ENCODE measurements at regions not wholly inside any gene's neighbourhood (a gene's known extent, or its start where the extent isn't known, plus 50 kb on each side); places are given as distances from the start of the nearest gene placed in this dataset.

DNA sequence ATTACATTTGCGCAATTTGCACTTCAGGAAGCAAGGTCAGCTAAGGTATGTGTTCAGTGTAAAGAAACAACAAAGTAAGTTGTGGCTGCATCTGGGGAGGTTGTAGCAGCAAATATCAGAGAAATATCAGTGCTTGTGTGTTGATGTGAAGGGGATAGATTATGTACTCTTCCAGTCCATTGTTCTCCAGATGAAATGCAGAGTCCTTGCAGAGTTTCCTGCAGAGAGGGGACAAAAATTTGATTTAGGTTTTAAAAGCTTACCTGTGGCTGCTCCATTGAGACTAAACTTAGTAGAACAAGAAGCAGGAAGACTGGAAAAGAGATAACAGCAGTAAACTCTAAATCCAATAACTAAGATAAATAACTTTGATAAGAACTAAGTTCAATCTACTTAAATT, 952.2 kb downstream of the CDH18 start:
- DNase-seq (ENCODE audit: low read depth in 1 of 2, low spot score in 1 of 2), result no peak
- Histone ChIP-seq H3K27me3 (ENCODE audit: insufficient read depth, poor library complexity, severe bottlenecking) (no peaks in the 10 kb centered on the region), H3K27ac (replicated peaks) (no peak overlapping the region), H3K4me3 (replicated peaks; ENCODE audit: insufficient read depth, low read length) (no peak overlapping the region)
- no peak for TF ChIP-seq POLR2AphosphoS5 (IDR thresholded peaks at IDR 0.05; ENCODE audit: low read depth)
- no peak for TF ChIP-seq SPI1 (IDR thresholded peaks at IDR 0.05; ENCODE audit: borderline replicate concordance, low read depth)
- TF ChIP-seq, protein P1, sequence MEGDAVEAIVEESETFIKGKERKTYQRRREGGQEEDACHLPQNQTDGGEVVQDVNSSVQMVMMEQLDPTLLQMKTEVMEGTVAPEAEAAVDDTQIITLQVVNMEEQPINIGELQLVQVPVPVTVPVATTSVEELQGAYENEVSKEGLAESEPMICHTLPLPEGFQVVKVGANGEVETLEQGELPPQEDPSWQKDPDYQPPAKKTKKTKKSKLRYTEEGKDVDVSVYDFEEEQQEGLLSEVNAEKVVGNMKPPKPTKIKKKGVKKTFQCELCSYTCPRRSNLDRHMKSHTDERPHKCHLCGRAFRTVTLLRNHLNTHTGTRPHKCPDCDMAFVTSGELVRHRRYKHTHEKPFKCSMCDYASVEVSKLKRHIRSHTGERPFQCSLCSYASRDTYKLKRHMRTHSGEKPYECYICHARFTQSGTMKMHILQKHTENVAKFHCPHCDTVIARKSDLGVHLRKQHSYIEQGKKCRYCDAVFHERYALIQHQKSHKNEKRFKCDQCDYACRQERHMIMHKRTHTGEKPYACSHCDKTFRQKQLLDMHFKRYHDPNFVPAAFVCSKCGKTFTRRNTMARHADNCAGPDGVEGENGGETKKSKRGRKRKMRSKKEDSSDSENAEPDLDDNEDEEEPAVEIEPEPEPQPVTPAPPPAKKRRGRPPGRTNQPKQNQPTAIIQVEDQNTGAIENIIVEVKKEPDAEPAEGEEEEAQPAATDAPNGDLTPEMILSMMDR (IDR thresholded peaks at IDR 0.05; ENCODE audit: insufficient read depth, low read length), result no peak
- TF ChIP-seq, protein P2, sequence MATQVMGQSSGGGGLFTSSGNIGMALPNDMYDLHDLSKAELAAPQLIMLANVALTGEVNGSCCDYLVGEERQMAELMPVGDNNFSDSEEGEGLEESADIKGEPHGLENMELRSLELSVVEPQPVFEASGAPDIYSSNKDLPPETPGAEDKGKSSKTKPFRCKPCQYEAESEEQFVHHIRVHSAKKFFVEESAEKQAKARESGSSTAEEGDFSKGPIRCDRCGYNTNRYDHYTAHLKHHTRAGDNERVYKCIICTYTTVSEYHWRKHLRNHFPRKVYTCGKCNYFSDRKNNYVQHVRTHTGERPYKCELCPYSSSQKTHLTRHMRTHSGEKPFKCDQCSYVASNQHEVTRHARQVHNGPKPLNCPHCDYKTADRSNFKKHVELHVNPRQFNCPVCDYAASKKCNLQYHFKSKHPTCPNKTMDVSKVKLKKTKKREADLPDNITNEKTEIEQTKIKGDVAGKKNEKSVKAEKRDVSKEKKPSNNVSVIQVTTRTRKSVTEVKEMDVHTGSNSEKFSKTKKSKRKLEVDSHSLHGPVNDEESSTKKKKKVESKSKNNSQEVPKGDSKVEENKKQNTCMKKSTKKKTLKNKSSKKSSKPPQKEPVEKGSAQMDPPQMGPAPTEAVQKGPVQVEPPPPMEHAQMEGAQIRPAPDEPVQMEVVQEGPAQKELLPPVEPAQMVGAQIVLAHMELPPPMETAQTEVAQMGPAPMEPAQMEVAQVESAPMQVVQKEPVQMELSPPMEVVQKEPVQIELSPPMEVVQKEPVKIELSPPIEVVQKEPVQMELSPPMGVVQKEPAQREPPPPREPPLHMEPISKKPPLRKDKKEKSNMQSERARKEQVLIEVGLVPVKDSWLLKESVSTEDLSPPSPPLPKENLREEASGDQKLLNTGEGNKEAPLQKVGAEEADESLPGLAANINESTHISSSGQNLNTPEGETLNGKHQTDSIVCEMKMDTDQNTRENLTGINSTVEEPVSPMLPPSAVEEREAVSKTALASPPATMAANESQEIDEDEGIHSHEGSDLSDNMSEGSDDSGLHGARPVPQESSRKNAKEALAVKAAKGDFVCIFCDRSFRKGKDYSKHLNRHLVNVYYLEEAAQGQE (IDR thresholded peaks at IDR 0.05; ENCODE audit: insufficient replicate concordance, low read depth), result no peak
- TF ChIP-seq GABPA (IDR thresholded peaks at IDR 0.05; ENCODE audit: low read depth), result no peak

DNA sequence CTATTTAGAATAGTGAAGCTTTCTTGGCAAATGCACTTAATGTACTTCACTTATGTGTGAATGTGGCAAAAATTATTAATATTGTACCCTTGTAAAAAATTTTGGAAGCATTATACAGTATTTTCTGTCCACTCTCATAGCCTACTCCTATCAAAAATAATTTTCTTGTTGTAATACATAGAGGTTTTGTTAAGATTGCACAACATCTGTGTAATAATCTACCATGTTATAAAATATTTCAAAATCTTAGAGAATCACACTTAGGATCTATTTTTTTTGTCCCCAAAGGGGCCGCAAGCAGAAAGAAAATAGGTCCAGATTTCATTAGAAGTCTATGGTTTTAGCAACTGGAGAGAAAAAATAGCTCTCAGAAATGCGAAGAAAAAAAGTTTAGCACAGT, 945.9 kb downstream of the CDH18 start:
- no peak overlapping the region for H3K27ac ChIP-seq (replicated peaks)
- no peaks in the 10 kb centered on the region for H3K27me3 ChIP-seq (ENCODE audit: insufficient read depth, poor library complexity, severe bottlenecking)
- no peak for TF ChIP-seq SPI1 (IDR thresholded peaks at IDR 0.05; ENCODE audit: borderline replicate concordance, low read depth)
- TF ChIP-seq GABPA (IDR thresholded peaks at IDR 0.05; ENCODE audit: low read depth), result no peak
- TF ChIP-seq POLR2AphosphoS5 (IDR thresholded peaks at IDR 0.05; ENCODE audit: low read depth), result no peak
- H3K4me3 ChIP-seq (replicated peaks; ENCODE audit: insufficient read depth, low read length), result no peak overlapping the region
- no peak for DNase-seq (ENCODE audit: low read depth in 1 of 2, low spot score in 1 of 2)

DNA sequence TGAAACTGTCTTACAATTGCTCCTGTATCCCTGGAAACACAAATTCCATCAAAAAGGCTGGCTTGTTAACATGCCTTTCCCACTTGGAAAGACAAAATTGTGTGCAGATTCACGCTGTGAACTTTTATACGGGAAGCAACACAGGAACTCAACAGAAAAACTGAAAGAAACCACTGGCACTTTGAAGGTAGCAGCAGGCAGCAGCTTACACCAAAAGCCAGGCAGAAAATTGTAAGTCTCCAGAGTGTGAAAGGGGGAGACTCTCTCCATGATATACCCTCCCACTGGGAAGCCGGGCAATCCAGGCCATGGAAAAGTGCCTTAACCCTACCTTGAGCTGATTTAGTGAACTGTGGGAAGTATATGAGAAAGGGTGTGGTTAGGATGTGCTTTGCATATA, 943.7 kb downstream of the CDH18 start:
- no peak for DNase-seq (ENCODE audit: low read depth in 1 of 2, low spot score in 1 of 2)
- H3K27me3 ChIP-seq (ENCODE audit: insufficient read depth, poor library complexity, severe bottlenecking), result no peaks in the 10 kb centered on the region
- no peak overlapping the region for H3K27ac ChIP-seq (replicated peaks)
- TF ChIP-seq GABPA (IDR thresholded peaks at IDR 0.05; ENCODE audit: low read depth) (no peak), SPI1 (IDR thresholded peaks at IDR 0.05; ENCODE audit: borderline replicate concordance, low read depth) (no peak), POLR2AphosphoS5 (IDR thresholded peaks at IDR 0.05; ENCODE audit: low read depth) (no peak)
- TF ChIP-seq, protein P2 (IDR thresholded peaks at IDR 0.05; ENCODE audit: insufficient replicate concordance, low read depth), result no peak
- TF ChIP-seq, protein P1 (IDR thresholded peaks at IDR 0.05; ENCODE audit: insufficient read depth, low read length), result no peak
- no peak overlapping the region for H3K4me3 ChIP-seq (replicated peaks; ENCODE audit: insufficient read depth, low read length)

DNA sequence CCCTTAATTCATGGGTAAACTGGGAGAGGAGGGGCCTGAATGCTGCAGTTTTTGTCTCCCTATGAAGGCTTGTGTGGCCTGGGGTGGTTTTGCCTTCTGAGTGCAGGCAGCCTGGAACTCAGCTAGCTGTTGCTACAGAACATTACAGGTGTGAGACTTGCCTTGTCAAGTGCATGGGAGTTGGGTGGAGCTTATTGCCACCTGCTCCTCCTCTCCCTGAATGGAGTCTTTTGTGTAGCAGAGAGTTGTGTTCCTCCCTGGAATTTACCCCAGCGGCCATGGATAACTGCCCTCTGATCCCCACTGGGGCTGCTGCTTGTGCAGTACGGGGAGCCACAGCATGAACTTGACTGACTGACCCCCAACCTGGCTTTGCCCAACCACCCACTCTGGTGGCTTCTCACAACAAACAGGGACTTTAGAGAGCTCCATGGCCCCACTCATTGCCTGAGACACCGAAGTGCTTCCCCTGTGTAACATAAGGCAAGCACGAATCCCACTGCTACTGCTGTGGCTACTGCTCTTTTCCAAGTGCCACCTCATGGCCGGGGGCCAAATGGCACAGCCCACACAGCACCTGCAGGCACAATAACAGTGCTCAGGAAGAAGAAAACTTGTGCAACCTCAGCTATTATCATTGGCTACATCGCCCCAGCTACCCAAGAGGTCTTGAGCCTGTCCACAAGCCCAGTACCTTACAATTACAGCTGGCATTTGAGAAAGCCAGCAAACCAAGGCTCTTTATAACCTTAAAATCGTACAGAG, 942.9 kb downstream of the CDH18 start:
- no peak overlapping the region for H3K27ac ChIP-seq (replicated peaks)

More for the DNA sequence above, 942.9 kb downstream of the CDH18 start:
- no peak overlapping the region for H3K4me3 ChIP-seq (replicated peaks; ENCODE audit: insufficient read depth, low read length)
- no peaks in the 10 kb centered on the region for H3K27me3 ChIP-seq (ENCODE audit: insufficient read depth, poor library complexity, severe bottlenecking)
- no peak for DNase-seq (ENCODE audit: low read depth in 1 of 2, low spot score in 1 of 2)
- TF ChIP-seq POLR2AphosphoS5 (IDR thresholded peaks at IDR 0.05; ENCODE audit: low read depth), result no peak
- TF ChIP-seq, protein P1 (IDR thresholded peaks at IDR 0.05; ENCODE audit: insufficient read depth, low read length), result no peak
- TF ChIP-seq SPI1 (IDR thresholded peaks at IDR 0.05; ENCODE audit: borderline replicate concordance, low read depth), result no peak
- no peak for TF ChIP-seq GABPA (IDR thresholded peaks at IDR 0.05; ENCODE audit: low read depth)
- TF ChIP-seq, protein P2 (IDR thresholded peaks at IDR 0.05; ENCODE audit: insufficient replicate concordance, low read depth), result no peak

Data from HL-60 (cell line).